ENCODE measurements at regions not wholly inside any gene's neighbourhood (a gene's known extent, or its start where the extent isn't known, plus 50 kb on each side); places are given as distances from the start of the nearest gene placed in this dataset.
"Not testable (repeated sequence)": the region's sequence is repeated elsewhere in the genome, so short reads cannot be mapped to it uniquely, and the experiment has no call there.

GRCh38 chr18:78782951-78783563, 196.6 kb upstream of the SALL3 start:
- FAIRE-seq: no peak

DNA sequence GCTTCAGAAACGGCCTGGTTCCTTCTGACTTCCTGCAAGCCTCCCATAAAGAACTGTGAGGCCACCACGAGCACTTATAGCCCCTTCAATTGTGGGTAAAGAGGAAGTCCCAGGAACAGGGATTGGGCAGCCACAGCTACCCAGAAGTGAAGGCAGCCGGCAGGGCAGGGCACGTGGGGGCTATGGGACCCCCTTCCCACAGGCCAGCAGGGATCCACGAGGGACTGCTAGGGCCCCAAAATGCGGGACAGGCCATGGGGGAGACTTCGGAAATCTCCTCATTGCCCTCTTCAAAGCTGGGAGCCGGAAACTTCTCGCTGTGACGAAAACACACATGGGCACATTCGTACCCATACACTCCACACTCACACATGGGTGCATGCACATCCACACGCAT, 196.1 kb upstream of the SALL3 start:
- FAIRE-seq: no peak

GRCh38 chr18:78784861-78785260, 194.8 kb upstream of the SALL3 start:
- FAIRE-seq: no peak

DNA sequence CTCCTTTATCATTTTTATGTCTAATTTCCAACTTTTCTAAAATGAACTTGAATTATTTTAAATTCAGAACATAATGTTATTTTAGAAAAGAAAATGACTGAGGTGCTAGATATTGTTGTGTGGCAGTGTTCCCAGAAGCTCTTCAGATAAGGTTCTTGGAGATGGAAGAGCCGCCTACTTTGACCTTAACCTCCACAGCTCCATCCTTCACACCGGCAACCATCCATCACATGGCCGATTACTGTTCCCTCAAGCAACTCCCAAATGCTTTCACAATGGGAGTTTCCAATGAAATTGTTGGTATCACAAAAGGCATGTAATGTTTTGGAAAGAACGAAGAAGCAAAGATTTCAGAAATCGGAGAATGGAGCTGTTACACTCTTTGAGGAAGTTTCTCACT, 193.9 kb upstream of the SALL3 start:
- no peak for FAIRE-seq

DNA sequence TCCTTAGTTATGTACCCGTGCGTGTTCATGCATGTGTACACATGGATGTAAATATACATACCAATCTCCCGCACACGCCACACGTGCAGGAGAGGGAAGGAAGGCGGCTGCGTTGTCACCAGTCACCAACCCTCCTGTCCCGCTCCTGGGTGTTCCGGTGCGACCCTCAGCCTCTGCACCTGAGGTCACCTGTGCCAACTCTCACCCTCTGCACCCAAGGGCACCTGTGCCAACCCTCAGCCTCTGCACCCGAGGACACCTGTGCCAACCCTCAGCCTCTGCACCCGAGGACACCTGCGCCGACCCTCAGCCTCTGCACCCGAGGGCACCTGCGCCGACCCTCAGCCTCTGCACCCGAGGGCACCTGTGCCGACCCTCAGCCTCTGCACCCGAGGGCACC, 192.8 kb upstream of the SALL3 start:
- no peak for FAIRE-seq

- no peak for FAIRE-seq
Observed at GRCh38 chr18:78787751-78788150, 191.9 kb upstream of the SALL3 start.

DNA sequence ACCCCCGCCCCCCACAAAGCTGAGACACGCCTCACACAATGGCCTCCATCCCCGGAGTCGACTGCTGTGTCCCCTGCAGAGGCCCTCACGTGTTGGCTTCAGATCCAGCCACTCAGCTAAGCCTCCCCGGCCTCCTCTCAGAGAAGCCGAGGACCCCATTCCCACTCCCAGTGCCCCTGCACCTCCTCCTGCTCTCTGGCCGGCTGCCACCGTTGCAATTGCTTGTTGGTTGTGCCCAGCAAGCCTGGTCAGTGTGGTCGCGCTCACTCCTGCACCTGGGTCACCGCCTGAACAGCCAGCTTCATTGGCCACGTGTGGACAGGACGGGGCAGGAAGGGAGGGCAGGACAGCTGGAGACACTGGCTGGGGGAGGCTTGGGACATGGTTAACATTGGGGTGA, 191.5 kb upstream of the SALL3 start:
- FAIRE-seq: no peak

DNA sequence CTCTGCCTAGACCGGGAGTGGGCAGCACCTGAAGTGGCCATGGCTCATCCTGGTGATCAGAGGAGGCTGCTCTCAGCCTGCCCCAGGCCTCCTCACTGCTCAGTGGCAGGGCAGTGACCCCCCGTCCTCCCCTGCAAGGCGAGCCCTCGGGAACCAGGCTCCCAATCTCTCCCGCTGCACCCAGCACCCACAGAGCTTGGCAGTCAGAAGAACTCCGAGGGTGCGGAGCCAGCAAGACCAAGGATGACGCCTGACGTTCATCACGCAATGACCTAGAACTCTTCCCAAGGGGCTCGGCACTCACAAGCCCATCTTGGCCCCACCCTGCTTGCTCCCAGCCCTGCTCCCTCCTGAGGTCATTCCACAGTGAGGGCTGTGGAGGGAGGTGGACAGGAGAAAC, 189.8 kb upstream of the SALL3 start:
- FAIRE-seq: no peak

DNA sequence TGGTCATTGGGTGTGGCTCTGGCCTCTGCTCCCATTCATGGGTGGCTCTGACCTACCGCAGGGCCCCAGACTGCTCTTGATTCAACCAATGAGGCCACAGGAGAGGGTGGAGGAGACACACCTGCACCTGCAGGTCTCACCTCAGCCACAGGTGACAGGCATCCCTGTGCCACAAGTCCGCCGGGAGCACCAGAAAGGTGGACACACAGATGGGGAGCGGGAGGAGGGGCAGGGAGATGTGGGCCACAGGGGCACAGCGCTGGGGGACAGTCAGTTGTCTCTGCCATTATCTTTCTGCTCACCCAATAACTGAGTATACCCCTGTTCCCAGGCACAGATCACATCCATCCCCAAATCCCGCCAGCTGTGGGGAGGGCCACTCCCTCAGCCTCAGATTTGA, 189.1 kb upstream of the SALL3 start:
- no peak for FAIRE-seq

GRCh38 chr18:78790960-78791359, 188.7 kb upstream of the SALL3 start:
- no peak for FAIRE-seq

- FAIRE-seq: no peak
Observed at GRCh38 chr18:78792094-78792493, 187.5 kb upstream of the SALL3 start.

DNA sequence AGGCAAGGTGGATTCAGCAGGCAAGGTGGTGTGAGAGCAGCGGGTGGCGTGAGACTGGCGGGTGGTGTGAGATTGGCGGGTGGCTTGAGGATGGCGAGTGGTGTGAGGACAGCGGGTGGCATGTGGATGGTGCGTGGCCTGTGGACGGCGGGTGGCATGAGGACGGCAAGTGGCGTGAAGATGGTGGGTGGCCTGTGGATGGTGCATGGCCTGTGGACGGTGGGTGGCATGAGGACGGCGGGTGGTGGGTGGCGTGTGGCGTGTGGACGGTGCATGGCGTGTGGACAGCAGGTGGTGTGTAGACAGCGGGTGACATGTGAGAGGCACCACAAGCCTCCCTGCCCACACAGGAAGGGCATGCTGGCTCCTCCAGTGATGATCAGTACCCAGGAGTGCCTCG, 186.9 kb upstream of the SALL3 start:
- FAIRE-seq: no peak

GRCh38 chr18:78793313-78794070, 186.1 kb upstream of the SALL3 start:
- FAIRE-seq: no peak

DNA sequence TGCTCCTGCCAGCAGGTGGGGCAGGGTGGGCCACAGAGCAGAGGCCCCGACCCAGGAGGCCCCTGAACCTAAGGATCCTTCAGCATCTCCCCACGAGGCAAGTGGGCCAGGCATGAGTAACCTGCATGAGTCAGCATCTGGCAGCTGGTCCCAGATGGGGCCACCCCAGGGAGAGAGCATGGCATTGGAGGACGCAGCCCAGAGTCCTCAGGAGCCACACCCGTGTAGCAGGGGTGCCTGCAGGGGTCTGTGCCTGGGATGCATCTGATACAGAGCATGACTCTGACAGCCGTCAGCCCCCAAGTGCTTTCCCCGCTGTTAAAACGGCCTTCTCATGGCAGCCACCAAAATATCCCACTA, 185.6 kb upstream of the SALL3 start:
- FAIRE-seq: no peak

- FAIRE-seq: no peak
Observed at GRCh38 chr18:78796693-78797455, 182.7 kb upstream of the SALL3 start.

GRCh38 chr18:78797499-78797898, 182.1 kb upstream of the SALL3 start:
- FAIRE-seq: no peak

GRCh38 chr18:78798402-78799175, 181.0 kb upstream of the SALL3 start:
- no peak for FAIRE-seq

DNA sequence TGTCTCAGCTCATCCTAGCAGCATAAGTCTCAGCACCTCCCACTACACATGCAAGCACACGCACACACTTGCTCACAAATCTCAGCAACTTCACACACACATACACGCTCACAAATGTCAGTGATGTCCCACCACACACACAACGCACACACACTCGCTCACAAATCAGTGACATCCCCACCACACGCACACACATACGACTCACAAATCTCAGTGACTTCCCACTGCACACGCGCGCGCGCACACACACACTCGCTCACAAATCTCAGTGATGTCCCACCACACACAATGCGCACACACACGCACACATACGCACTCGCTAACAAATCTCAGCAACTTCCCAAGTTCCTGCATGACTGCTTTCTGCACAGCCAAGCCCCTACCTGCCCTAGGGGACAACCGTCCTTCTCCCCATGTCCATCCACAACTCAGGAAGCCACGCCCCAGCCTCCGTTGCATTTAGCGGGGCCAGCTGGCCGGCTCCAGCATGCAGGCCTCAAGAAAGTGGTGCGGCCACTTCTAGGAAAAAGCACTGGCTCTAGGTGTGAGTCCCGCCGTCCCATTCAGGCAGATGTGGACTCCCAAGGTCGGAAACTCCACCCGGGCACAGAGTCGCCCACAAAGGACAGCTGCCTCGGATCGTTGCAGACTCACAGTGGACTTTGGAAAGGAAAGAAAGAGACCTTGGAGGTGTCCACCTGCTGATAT, 180.1 kb upstream of the SALL3 start:
- no peak for FAIRE-seq

DNA sequence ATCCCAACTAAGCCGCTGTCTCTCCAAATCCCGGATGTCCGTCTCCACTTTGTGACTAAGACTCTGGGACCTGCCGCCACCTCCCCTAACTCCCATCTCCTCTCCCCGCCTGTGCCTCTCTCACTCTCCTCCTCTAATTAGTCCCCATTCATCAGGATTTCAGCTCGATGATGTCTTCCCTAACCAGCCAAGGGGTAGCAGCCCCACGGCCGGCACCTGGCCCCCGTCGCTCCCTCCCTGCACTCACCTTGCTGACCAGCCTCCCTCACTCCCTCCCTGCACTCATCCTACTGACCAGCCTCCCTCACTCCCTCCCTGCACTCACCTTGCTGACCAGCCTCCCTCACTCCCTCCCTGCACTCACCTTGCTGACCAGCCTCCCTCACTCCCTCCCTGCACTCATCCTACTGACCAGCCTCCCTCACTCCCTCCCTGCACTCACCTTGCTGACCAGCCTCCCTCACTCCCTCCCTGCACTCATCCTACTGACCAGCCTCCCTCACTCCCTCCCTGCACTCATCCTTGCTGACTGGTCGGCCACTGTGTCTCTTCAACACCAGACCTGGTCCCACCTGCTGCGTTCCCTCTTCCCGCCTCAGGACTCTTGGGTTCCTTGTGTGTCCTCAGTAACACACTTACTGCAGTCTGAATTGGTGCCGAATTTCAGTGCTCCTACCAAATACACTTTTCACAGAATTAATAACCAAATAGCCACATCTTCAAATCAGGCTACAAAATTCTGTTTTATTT, 179.3 kb upstream of the SALL3 start:
- FAIRE-seq: not testable (repeated sequence)

GRCh38 chr18:78801011-78801410, 178.6 kb upstream of the SALL3 start:
- FAIRE-seq: no peak

DNA sequence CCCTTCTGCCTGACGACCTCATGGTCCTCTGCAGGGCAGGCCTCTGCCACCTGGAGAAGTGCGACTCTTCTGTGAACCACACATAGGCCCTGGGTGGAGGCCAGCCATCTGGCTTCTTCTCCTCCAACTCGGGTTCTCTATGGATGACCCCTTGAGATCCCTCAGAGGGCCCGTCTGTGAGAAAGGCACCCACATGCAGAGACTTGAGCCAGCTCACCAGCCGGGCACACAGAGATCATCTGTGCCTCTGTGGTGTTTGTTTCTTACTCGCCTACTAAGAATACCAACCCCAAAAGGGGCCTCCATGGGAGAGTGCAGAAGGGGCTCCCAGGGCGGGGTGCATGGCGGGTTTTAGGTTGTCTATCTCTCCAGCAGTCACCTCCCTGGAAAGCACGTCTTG, 176.5 kb upstream of the SALL3 start:
- no peak for FAIRE-seq
